Neural crest cell (in vitro differentiated cells): ENCODE measurements at regions not wholly inside any gene's neighbourhood (a gene's known extent, or its start where the extent isn't known, plus 50 kb on each side); places are given as distances from the start of the nearest gene placed in this dataset.

ENCODE experiments used
- DNase-seq: peaks from one replicate; pipeline ENCODE4 v3.0.0; 2021; ENCODE audit warnings: low read depth, mixed read lengths, low spot score
- H3K27ac Mint-ChIP-seq: one replicate; pipeline ENCODE4 v1.8.0; 2021; ENCODE audit warnings: mild to moderate bottlenecking, mixed read lengths; ENCODE audit not compliant: unreplicated experiment
- H3K27me3 Mint-ChIP-seq: 2 replicates; pipeline ENCODE4 v1.8.0; 2021; ENCODE audit warnings: low read depth, mild to moderate bottlenecking, mixed read lengths
- H3K36me3 Mint-ChIP-seq: 2 replicates; pipeline ENCODE4 v1.8.0; 2021; ENCODE audit warnings: low read depth, mild to moderate bottlenecking, mixed read lengths
- H3K4me1 Mint-ChIP-seq: 2 replicates; pipeline ENCODE4 v1.8.0; 2021; ENCODE audit warnings: mixed read lengths
- H3K4me3 Mint-ChIP-seq: one replicate; pipeline ENCODE4 v1.8.0; 2021; ENCODE audit warnings: mild to moderate bottlenecking, mixed read lengths
- H3K9me3 Mint-ChIP-seq: 2 replicates; pipeline ENCODE4 v1.8.0; 2021; ENCODE audit warnings: mixed read lengths
- CTCF ChIP-seq: fragments of 200-600 bp; sonication (generic); conservative IDR thresholded peaks from 2 replicates; pipeline ENCODE4 v1.5.0; 2021; ENCODE audit warnings: antibody characterized with exemption, mild to moderate bottlenecking

DNA sequence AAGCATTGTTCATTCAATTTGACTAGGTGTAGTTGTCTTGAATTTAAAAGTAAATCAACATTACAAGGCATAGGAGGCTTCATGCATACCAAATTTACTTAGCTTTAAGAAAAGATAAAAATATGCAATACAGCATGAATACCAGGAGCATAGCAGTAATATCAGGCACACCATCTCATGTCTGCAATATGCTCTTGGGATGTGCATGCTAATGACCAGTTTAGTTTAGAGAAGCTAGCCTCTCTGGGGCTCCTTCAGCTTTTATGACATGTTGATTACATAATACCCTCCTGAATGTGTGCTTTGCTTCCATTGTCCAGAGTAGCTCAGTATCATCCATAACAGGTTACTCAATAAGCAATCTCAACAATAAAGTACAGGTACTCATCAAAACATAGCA lies 497.2 kb downstream of the FLRT2 start:
- Mint-ChIP-seq H3K27me3 (no peaks in the 10 kb centered on the region), H3K9me3 (peaks cover 8% of the 10 kb centered on the region), H3K36me3 (peaks cover 4% of the 10 kb centered on the region)

DNA sequence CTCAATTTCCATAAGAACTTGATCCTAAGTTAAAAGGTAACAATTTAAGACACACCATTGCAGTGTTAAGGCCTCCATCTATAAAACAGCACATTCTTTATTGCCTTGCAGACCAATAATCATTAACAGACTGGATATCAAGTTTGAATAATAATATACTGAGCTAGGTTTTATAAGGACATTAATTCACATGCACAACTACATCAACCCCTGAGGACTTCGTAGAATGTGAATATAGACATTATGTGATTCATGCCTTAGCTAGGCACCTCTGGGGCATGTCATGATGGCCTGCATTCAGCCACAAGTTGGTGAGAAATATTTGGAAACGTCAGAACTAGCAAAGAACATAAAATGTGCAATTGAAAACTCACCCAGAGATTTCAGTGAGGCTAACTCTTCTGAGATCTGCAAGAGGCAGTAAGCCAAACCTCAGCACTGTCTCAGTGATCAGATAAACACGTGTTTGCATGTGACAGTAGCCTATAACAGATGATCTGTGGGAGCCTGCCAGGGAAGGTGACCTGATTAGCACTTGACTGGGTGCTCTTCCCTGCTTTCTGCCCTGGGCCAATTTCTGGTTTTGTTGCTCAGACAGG lies 492.2 kb downstream of the FLRT2 start:
- Mint-ChIP-seq H3K4me3 (no peak overlapping the region), H3K27ac (no peak overlapping the region), H3K4me1 (peaks cover 10% of the 10 kb centered on the region), H3K27me3 (no peaks in the 10 kb centered on the region), H3K36me3 (no peaks in the 10 kb centered on the region), H3K9me3 (peaks cover 2% of the 10 kb centered on the region)
- no peak for TF ChIP-seq CTCF
- no peak for DNase-seq

More for the DNA sequence above, 497.2 kb downstream of the FLRT2 start:
- H3K27ac Mint-ChIP-seq, result no peak overlapping the region
- H3K4me3 Mint-ChIP-seq, result no peak overlapping the region
- H3K4me1 Mint-ChIP-seq, result no peaks in the 10 kb centered on the region
- no peak for TF ChIP-seq CTCF
- no peak for DNase-seq

DNA sequence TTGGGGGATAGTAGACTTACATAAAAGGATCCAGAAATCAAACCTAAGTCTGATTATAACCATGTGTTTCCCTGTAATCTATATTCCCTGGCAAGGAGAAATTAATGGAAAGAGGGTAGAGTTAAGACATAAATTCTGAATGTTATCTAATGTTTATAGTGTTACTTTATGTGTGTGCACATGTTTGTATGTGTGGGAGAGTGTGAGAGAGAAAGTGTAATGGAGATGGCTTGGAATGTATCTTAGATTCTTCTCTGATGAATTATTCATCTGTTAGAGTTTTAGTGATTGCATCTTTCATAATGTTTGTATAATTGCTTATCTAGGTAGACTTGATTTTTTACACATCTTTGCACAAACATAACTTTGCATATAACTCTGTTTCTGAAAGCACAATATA lies 490.9 kb downstream of the FLRT2 start:
- Mint-ChIP-seq H3K9me3 (peaks cover 2% of the 10 kb centered on the region), H3K27me3 (no peaks in the 10 kb centered on the region), H3K4me1 (peaks cover 10% of the 10 kb centered on the region), H3K4me3 (no peak overlapping the region), H3K36me3 (no peaks in the 10 kb centered on the region), H3K27ac (no peak overlapping the region)
- no peak for DNase-seq
- TF ChIP-seq CTCF, result no peak

GRCh38 chr14:86015941-86016340 lies 486.0 kb downstream of the FLRT2 start:
- Mint-ChIP-seq H3K27ac (no peak overlapping the region), H3K4me3 (no peak overlapping the region), H3K4me1 (peaks cover 14% of the 10 kb centered on the region), H3K27me3 (no peaks in the 10 kb centered on the region), H3K36me3 (no peaks in the 10 kb centered on the region), H3K9me3 (peaks cover 2% of the 10 kb centered on the region)
- DNase-seq, result no peak
- TF ChIP-seq CTCF, result no peak

DNA sequence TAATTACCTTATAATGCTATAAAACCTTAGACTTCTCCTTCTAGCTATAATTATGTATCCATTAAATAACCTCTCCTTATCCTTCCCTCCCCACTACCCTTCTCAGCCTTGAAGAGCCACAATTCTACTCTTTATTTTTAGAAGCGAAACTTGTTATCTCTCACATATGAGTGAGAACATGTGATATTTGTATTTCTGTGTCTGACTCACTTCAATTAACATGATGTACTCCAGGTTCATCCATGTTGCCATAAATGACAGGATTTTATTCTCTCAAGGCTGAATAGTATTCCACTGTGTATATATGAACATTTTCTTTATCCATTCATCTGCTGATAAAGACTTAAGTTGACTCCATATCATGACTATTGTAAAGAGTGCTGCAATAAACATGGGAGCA lies 485.6 kb downstream of the FLRT2 start:
- no peak for TF ChIP-seq CTCF

More for the DNA sequence above, 485.6 kb downstream of the FLRT2 start:
- Mint-ChIP-seq H3K36me3 (no peaks in the 10 kb centered on the region), H3K27me3 (no peaks in the 10 kb centered on the region), H3K4me3 (no peak overlapping the region), H3K27ac (no peak overlapping the region), H3K4me1 (peaks cover 14% of the 10 kb centered on the region), H3K9me3 (peaks cover 2% of the 10 kb centered on the region)
- no peak for DNase-seq
